IMR-90 (cell line): ENCODE measurements at regions not wholly inside any gene's neighbourhood (a gene's known extent, or its start where the extent isn't known, plus 50 kb on each side); places are given as distances from the start of the nearest gene placed in this dataset.

ENCODE experiments used
- CEBPB ChIP-seq: IDR thresholded peaks from 2 replicates; pipeline ENCODE4 v1.6.1; 2012; ENCODE audit warnings: low read depth, low read length, improper control_type of control experiment
- POLR2A ChIP-seq: IDR thresholded peaks from 2 replicates; pipeline ENCODE4 v1.6.1; 2012; ENCODE audit warnings: mild to moderate bottlenecking, low read depth, low read length
- RAD21 ChIP-seq: IDR thresholded peaks from 2 replicates; pipeline ENCODE4 v1.6.1; 2012; ENCODE audit warnings: low read length, improper control_type of control experiment
- RCOR1 ChIP-seq: IDR thresholded peaks from 2 replicates; pipeline ENCODE4 v1.6.1; 2012; ENCODE audit warnings: mild to moderate bottlenecking, low read length, improper control_type of control experiment; ENCODE audit not compliant: insufficient replicate concordance
- TF ChIP-seq, protein P1 (sequence below): conservative IDR thresholded peaks from 2 replicates; pipeline ENCODE4 v1.5.1; 2012; ENCODE audit warnings: mild to moderate bottlenecking, low read depth, low read length, improper control_type of control experiment

DNA sequence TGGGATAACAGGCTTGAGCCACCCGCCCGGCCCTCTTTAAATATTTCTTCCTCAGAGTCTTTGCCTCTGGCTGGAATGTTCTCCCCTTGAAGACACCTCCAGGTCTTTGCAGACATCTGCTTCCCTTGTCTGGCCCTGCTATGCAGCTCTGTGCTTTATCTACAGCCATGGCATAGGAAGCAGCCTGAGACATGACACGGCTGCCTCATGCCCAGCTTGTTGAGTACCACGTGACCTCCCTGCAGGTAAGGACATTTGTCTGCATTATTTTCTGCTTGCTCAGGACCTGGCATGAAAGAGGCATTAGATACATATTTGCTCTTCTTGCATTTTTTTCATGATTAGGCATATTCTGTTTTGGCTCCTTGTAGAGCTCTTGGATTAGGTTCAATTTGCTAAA lies 113.8 kb upstream of the KLF6 start:
- TF ChIP-seq, protein P1, sequence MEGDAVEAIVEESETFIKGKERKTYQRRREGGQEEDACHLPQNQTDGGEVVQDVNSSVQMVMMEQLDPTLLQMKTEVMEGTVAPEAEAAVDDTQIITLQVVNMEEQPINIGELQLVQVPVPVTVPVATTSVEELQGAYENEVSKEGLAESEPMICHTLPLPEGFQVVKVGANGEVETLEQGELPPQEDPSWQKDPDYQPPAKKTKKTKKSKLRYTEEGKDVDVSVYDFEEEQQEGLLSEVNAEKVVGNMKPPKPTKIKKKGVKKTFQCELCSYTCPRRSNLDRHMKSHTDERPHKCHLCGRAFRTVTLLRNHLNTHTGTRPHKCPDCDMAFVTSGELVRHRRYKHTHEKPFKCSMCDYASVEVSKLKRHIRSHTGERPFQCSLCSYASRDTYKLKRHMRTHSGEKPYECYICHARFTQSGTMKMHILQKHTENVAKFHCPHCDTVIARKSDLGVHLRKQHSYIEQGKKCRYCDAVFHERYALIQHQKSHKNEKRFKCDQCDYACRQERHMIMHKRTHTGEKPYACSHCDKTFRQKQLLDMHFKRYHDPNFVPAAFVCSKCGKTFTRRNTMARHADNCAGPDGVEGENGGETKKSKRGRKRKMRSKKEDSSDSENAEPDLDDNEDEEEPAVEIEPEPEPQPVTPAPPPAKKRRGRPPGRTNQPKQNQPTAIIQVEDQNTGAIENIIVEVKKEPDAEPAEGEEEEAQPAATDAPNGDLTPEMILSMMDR, result no peak
- TF ChIP-seq POLR2A (no peak), CEBPB (no peak), RCOR1 (no peak), RAD21 (no peak)
